CD4-positive, alpha-beta T cell treated with Interleukin-4 for 4 hours (primary cell): ENCODE measurements at regions not wholly inside any gene's neighbourhood (a gene's known extent, or its start where the extent isn't known, plus 50 kb on each side); places are given as distances from the start of the nearest gene placed in this dataset.
"Not testable (repeated sequence)": the region's sequence is repeated elsewhere in the genome, so short reads cannot be mapped to it uniquely, and the experiment has no call there.

Experiments used
- DNase-seq: peaks from one replicate; pipeline ENCODE4 v3.0.0-alpha.2; 2020

- no peak for DNase-seq
Measured at GRCh38 chr5:174900240-174900865, 176.0 kb downstream of the MSX2 start.

GRCh38 chr5:174897281-174897950, 173.0 kb downstream of the MSX2 start:
- no peak for DNase-seq

- DNase-seq, result no peak
Measured at GRCh38 chr5:174895360-174895759, 171.0 kb downstream of the MSX2 start.

GRCh38 chr5:174892742-174893141, 168.4 kb downstream of the MSX2 start:
- DNase-seq, result no peak

GRCh38 chr5:174880412-174881200, 156.2 kb downstream of the MSX2 start:
- DNase-seq, result not testable (repeated sequence)

GRCh38 chr5:174877987-174878386, 153.6 kb downstream of the MSX2 start:
- no peak for DNase-seq

GRCh38 chr5:174872271-174872670, 147.9 kb downstream of the MSX2 start:
- no peak for DNase-seq

GRCh38 chr5:174852143-174852542, 127.8 kb downstream of the MSX2 start:
- DNase-seq, result no peak

- no peak for DNase-seq
Measured at GRCh38 chr5:174850565-174851169, 126.3 kb downstream of the MSX2 start.

GRCh38 chr5:174849426-174849825, 125.0 kb downstream of the MSX2 start:
- DNase-seq, result no peak

GRCh38 chr5:174844971-174845370, 120.6 kb downstream of the MSX2 start:
- no peak for DNase-seq

- no peak for DNase-seq
Measured at GRCh38 chr5:174843263-174844250, 119.2 kb downstream of the MSX2 start.

- no peak for DNase-seq
Measured at GRCh38 chr5:174840435-174840834, 116.1 kb downstream of the MSX2 start.

GRCh38 chr5:174839196-174839595, 114.8 kb downstream of the MSX2 start:
- no peak for DNase-seq

- DNase-seq, result no peak
Measured at GRCh38 chr5:174837919-174838902, 113.8 kb downstream of the MSX2 start.

GRCh38 chr5:174834081-174834480, 109.7 kb downstream of the MSX2 start:
- DNase-seq, result no peak

GRCh38 chr5:174832811-174833210, 108.4 kb downstream of the MSX2 start:
- no peak for DNase-seq

GRCh38 chr5:174832025-174832424, 107.6 kb downstream of the MSX2 start:
- DNase-seq, result no peak

- DNase-seq, result no peak
Measured at GRCh38 chr5:174831031-174831660, 106.8 kb downstream of the MSX2 start.

GRCh38 chr5:174829511-174829864, 105.1 kb downstream of the MSX2 start:
- DNase-seq, result no peak
